Body of pancreas (tissue), 4 donors: ENCODE measurements at regions not wholly inside any gene's neighbourhood (a gene's known extent, or its start where the extent isn't known, plus 50 kb on each side); places are given as distances from the start of the nearest gene placed in this dataset.

ENCODE experiments used
- POLR2A ChIP-seq, 3 donors: fragments of 450-650 bp; IDR thresholded peaks; one replicate each; pipeline ENCODE4 v1.6.1; 2016; ENCODE audit warnings: antibody characterized with exemption in 3 of 3, mild to moderate bottlenecking in 2 of 3
- TF ChIP-seq, protein P1 (sequence below), 7 experiments: fragments of 450-650 bp in 4 of 7; fragments of 200-600 bp in 3 of 7; sonication (generic) in 3 of 7; IDR thresholded peaks; one replicate each; pipeline ENCODE4 v1.5.1; 2016 to 2019; ENCODE audit warnings: antibody characterized with exemption in 7 of 7

- TF ChIP-seq, protein P1, sequence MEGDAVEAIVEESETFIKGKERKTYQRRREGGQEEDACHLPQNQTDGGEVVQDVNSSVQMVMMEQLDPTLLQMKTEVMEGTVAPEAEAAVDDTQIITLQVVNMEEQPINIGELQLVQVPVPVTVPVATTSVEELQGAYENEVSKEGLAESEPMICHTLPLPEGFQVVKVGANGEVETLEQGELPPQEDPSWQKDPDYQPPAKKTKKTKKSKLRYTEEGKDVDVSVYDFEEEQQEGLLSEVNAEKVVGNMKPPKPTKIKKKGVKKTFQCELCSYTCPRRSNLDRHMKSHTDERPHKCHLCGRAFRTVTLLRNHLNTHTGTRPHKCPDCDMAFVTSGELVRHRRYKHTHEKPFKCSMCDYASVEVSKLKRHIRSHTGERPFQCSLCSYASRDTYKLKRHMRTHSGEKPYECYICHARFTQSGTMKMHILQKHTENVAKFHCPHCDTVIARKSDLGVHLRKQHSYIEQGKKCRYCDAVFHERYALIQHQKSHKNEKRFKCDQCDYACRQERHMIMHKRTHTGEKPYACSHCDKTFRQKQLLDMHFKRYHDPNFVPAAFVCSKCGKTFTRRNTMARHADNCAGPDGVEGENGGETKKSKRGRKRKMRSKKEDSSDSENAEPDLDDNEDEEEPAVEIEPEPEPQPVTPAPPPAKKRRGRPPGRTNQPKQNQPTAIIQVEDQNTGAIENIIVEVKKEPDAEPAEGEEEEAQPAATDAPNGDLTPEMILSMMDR (IDR thresholded peaks at IDR 0.05), result no peak
- no peak for TF ChIP-seq POLR2A (IDR thresholded peaks at IDR 0.05)
Observed at GRCh38 chr18:2164644-2165550, 406.4 kb downstream of the METTL4 start.
